GM23338 (cell line): ENCODE measurements at regions not wholly inside any gene's neighbourhood (a gene's known extent, or its start where the extent isn't known, plus 50 kb on each side); places are given as distances from the start of the nearest gene placed in this dataset.

ENCODE experiments used
- CREB1 ChIP-seq: fragments of 250-450 bp; sonication (Bioruptor Pico); IDR thresholded peaks from 2 replicates; pipeline ENCODE4 v1.5.0; 2020; ENCODE audit warnings: low read depth, mild to moderate bottlenecking, moderate library complexity
- EZH2 ChIP-seq: fragments of 200-600 bp; sonication (generic); IDR thresholded peaks from one replicate; pipeline ENCODE4 v1.8.0; 2017; ENCODE audit warnings: antibody characterized with exemption, mild to moderate bottlenecking, low read depth; ENCODE audit not compliant: unreplicated experiment
- EZH2phosphoT487 ChIP-seq: fragments of 200-600 bp; sonication (generic); IDR thresholded peaks from one replicate; pipeline ENCODE4 v1.8.1; 2018; ENCODE audit warnings: antibody characterized with exemption; ENCODE audit not compliant: unreplicated experiment
- JUNB ChIP-seq: IDR thresholded peaks from one replicate; pipeline ENCODE4 v1.6.1; 2016; ENCODE audit warnings: antibody characterized with exemption; ENCODE audit not compliant: unreplicated experiment
- POLR2AphosphoS5 ChIP-seq: IDR thresholded peaks from 2 replicates; pipeline ENCODE4 v1.6.1; 2016; ENCODE audit warnings: antibody characterized with exemption, low read depth
- TF ChIP-seq, protein P1 (sequence below), 2 experiments: fragments of 200-600 bp in 1 of 2; sonication (generic) in 1 of 2; conservative IDR thresholded peaks; 2 replicates each; pipeline versions ENCODE4 v1.5.1 to v1.6.1; 2016 to 2017; ENCODE audit warnings: antibody characterized with exemption in 2 of 2, low read depth in 2 of 2, mild to moderate bottlenecking in 2 of 2, moderate library complexity in 1 of 2

DNA sequence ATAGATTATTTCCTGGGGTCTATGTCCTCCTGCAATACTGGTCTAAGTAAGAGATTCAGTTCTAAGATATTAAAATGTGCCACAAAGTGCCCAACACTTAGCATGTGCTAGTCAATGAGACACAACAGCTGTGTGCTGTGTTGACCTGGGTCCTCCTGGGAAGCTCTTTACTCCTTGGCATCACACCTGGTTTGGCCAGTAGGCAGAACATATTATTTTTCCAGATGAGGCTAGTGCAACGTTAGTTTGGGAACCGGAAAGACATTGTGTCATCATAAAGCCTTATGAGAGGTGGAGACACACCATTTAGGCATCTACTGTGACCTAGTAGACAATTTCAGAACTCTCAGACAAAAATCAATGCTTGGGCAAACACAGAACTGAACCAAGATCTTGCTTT lies 197.8 kb downstream of the MID1IP1 start:
- TF ChIP-seq, protein P1, sequence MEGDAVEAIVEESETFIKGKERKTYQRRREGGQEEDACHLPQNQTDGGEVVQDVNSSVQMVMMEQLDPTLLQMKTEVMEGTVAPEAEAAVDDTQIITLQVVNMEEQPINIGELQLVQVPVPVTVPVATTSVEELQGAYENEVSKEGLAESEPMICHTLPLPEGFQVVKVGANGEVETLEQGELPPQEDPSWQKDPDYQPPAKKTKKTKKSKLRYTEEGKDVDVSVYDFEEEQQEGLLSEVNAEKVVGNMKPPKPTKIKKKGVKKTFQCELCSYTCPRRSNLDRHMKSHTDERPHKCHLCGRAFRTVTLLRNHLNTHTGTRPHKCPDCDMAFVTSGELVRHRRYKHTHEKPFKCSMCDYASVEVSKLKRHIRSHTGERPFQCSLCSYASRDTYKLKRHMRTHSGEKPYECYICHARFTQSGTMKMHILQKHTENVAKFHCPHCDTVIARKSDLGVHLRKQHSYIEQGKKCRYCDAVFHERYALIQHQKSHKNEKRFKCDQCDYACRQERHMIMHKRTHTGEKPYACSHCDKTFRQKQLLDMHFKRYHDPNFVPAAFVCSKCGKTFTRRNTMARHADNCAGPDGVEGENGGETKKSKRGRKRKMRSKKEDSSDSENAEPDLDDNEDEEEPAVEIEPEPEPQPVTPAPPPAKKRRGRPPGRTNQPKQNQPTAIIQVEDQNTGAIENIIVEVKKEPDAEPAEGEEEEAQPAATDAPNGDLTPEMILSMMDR (conservative IDR thresholded peaks at IDR 0.05; ENCODE audit: low read depth in 2 of 2), result no peak
- TF ChIP-seq EZH2phosphoT487 (no peak), JUNB (no peak), EZH2 (no peak), CREB1 (no peak), POLR2AphosphoS5 (no peak)
